Fibroblast of skin of abdomen (primary cell): ENCODE measurements at regions not wholly inside any gene's neighbourhood (a gene's known extent, or its start where the extent isn't known, plus 50 kb on each side); places are given as distances from the start of the nearest gene placed in this dataset.
"Not testable (repeated sequence)": the region's sequence is repeated elsewhere in the genome, so short reads cannot be mapped to it uniquely, and the experiment has no call there.

Experiments used
- DNase-seq: peaks from one replicate; pipeline ENCODE4 v3.0.0-alpha.2; 2013

DNA sequence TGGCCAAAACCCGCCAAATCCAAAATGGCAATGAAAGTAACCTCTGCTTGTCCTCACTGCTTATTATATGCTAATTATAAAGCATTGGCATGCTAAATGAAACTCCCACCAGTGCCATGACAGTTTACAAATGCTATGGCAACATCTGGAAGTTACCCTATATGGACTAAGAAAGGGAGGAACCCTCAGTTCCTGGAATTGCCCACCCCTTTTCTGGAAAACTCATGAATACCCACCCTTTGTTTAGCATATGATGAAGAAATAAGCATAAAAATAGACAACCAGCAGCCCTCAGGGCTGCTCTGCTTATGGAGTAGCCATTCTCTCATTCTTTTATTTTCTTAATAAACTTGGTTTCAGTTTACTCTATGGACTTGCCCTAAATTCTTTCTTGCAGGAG lies 269.8 kb downstream of the OLFM4 start:
- DNase-seq, result no peak

DNA sequence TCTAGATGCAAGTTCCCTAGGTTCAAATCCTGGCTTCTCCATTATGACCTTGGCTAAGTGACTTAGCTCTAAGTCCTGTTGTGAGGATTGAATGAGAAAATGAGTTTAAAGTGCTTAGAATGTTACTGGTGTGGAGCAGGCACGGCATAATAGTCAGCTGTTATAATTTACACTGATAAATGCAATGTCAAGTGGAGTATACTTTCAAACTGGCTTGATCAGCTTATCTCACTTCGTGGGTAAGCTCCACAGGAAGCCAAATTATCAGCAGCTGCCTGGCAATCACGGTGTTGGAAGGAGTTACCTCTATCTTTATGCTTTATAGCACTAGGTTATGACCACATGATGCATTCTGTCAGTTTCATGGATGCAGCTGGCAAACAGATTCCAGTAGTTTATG lies 272.8 kb downstream of the OLFM4 start:
- DNase-seq, result no peak

DNA sequence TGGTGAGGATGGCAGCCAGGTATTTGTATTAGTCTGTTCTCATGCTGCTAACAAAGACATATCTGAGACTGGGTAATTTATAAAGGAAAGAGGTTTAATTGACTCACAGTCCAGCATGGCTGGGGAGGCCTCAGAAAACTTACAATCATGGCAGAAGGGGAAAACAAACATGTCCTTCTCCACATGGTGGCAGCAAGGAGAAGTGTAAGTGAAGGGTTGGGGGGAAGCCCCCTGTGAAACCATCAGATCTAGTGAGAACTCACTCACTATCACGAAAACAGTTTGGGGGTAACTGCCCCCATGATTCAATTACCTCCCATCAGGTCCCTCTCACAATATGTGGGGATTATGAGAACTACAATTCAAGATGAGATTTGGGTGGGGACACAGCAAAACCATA lies 276.8 kb downstream of the OLFM4 start:
- DNase-seq, result not testable (repeated sequence)

DNA sequence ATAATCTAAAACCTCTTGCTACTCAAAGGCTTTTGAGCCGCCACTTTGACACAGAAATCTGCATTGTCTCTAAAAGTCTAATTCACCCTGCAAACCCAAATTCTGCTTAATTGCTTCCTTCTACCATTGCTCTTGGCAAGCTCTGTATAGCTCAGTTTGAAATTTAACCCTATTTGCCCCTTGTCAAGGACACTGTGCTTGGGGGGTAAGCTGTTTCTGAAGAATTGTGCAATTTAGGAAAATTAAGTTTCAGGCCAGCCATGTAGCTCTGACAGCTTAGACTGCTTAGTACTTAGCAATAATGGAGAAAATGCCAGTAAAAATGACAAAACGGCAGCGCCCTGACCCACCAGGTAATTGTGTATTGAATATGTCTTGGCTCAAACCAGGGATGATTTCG lies 282.2 kb downstream of the OLFM4 start:
- no peak for DNase-seq

DNA sequence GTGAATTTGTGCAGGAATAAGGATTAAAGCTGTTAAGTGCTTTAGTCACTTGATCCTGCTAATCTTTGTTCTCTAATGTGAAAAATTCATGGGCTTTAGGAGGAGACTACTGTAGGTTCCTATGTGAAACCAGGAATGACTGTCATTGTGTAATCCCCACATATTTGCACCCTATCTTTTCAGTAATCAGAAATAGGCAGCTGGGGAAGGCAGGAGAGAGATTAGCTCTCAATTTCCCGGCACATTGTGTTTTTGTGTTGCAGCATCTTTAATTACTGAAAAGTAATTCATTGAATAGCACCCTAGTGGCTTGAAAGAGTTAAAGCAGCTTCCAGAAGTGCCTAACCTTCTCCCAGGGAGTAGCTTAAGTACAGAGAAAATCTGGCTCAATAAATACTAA lies 282.9 kb downstream of the OLFM4 start:
- DNase-seq, result no peak

DNA sequence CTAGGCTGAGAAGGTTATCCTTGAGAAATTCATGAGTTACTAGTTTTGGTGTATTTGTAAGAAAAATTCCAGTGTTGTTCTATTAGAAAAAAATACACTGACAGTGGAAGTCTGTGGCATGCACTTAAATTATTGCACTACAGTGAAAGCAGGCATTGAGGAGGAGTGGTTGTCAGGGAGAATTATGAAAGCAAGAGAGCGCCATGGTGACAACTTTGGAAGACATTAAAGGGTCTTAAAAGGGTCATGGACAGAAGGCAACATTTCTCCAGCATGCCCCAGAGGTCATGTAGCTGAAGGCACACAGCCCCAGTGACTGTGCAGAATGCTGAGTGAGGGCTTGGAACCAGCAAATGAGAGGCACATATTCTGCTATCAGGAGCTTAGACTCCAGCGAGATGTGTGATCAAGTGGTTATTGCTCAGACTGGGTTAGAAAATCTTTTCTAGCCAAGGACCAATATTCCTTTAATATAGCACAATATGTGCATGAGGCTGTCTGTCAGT lies 292.7 kb downstream of the OLFM4 start:
- no peak for DNase-seq

DNA sequence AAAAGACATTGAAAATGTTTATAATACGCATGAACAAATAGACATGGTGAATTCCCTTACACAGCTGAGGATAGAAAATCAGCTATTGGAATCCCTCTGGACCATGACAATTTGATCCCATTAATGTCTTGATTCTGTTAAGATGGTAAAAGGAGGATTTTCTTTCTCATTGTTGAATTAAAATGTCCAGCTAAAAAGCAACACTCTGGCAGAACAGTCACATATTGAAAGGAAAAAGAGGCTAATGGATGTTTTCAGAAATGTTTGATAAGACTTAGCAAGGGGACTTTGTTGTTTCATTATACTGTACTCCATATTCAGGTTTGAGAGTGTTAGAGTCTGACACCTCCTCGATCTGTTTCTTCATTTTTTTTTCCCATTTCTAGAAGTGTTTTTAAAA lies 296.0 kb downstream of the OLFM4 start:
- no peak for DNase-seq

DNA sequence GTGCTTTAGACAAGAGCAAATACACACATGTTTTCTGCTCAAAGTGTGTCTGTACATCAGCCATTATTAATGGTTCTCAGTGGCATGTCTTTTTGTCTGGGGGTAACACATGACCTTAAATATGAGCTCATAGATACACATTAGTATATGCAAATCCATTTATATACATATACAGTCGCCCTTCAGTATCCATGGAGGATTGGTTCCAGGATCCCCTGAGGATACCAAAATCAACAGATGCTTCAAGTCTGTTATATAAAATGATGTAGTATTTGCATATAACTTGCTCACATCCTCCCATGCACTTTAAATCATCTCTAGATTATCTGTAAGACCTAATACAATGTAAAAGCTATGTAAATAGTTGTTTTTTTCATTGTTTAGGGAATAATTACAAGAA lies 298.1 kb downstream of the OLFM4 start:
- DNase-seq, result no peak

DNA sequence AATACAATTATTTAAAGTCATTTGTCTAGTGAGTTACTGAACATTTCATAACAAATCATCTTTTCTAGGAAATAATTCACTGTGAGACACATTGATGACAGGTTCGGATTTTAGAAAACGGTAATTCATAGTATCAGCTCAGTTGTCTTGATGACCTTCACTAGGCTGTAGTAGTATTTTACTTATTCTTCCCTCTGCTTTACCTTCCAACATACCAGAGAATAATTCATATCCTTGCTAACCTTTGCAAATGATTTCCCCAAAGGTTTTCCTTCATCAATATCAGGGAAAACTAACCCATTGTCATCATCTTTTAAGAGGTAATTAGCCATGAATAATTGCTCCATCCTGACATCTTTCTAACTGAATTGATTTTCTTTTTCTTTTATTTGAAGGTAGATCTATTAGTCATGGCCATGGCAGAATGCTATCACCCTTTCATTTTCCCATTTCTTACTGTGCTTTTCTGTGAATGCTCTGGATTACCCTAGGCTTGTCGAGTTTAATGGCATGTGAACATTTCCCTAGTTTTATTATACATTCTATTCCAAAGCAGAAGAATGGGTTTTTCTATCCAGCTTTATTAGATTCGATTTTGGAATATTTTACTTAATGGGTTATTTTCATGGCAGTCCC lies 299.2 kb downstream of the OLFM4 start:
- DNase-seq, result no peak

DNA sequence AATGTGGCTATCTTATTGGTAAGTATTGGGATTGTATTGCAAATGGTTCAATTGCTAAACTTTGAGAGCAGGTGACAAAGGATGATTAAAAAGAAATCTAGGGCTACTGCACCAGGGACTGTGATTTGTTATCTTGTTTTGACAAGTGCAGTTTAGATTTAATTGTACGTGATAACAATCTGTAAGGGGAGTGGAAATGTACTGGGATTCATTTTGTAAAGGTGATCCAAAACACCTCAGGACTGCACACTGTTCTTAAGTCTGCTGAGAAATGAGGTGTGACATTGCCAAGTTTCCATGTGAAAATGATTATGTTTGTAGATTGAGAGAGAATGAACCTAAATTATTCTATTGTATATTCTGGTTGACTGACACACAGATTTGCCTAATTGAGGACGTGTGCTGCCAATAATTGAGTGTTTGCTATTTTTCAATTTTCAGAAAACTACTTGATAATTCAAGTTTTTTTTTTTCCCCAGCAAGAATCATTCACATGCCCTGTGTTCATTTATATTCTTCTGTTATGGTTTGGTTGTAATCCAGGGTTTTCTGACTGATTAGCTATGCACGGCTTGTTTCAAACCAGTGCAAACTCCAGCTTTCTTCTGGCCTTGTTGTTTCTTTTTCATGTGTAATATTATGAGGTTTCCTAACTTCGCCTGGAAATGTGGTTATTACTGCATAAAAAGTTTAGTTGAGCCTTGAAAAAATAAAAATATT lies 308.0 kb downstream of the OLFM4 start:
- DNase-seq, result no peak

DNA sequence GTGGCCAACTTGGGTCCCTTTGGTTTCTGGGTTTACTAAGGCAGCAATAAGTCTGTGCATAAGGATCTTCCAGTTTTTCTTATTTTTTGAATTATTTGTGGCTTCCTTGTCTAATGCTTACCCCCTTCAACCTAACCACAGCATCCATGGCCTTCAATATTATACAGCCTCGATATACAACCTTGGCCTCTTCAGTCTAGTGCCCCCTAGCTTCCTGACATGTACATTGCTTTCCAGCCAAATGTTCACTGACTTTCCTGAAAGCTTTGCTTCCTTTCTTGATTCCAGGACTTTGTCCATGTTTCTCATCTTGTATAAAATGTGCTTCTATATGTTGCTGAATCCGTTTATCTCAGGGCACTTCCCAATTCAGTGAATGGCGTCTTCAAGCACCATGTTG lies 310.1 kb downstream of the OLFM4 start:
- no peak for DNase-seq

DNA sequence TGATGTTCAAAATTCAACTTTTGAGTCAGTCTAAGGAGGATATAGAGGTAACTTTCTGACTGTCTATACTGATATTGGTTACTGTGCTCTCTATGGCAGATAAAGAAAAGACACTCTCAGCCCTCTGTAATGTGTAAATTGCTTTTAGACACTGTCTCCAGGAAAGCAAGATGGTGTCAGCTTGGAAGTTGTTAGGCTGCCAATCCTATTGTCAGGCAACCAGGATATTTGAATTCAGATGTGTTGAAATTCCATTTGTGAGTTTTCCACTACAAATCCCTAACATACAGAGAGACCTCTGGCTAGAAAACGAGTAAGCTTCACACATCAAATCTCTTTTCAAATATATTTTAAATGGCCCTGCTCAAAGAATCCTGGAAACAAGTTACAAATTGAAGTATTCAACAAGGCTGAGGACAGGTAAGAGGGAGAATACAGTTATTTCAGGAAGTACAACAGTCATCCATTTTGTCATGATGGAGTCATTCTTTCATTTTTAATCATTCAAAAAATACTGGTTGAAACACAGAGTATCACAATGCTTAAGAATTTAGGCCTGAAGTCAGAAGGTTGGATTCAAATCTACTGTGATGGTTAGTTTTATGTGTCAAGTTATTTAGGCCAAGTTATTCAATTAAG lies 312.0 kb downstream of the OLFM4 start:
- DNase-seq, result no peak

DNA sequence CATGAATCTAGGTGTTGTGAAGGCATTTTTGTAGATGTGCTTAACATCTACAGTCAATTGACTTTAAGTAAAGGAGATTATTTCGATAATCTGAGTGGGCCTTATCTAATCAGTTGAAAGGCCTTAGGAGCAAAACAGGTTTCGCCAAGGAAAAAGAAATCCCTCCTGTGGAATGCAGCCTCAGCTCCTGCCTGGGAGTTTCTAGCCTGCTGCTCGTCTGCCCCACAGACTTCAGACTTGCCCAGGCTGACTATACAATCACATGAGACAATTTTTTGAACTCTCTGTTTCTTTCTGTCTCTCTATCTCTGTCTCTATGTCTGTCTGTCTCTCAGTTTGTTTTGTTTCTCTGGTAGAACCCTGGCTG lies 312.5 kb downstream of the OLFM4 start:
- DNase-seq, result no peak

DNA sequence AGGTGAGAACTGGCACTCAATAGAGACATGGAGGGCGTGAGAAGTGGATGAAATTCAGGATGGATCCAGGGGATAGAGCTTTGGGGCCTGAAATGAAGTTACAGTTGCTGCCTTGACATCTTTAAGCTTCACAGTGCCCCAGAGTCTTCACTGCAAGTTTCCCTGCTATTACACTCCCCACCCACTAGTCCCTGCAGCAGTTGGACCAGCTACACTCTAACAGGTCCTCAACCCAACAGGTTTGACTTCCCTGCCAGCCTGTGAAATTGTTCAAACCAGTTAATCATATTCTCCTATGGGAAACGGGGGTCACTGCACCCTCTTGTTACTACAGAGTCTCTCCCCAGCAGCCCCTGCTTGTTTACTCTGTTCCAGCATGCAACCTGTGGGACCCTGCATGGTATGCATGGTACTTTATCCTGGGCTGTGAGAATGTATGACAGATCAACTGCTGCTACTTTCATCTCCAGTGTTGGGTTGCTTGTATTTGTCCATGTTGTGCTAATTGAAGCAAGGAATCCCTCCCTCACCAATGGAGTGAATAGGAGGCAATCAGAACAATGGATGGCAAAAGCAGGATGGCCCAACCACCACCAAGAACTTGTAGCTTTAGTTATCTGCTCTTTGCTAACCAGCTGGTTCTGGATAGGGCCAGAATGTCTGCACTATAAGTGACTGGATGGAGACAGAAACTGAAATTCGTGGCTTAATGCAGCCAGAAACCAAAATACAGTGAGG lies 314.2 kb downstream of the OLFM4 start:
- DNase-seq, result no peak

DNA sequence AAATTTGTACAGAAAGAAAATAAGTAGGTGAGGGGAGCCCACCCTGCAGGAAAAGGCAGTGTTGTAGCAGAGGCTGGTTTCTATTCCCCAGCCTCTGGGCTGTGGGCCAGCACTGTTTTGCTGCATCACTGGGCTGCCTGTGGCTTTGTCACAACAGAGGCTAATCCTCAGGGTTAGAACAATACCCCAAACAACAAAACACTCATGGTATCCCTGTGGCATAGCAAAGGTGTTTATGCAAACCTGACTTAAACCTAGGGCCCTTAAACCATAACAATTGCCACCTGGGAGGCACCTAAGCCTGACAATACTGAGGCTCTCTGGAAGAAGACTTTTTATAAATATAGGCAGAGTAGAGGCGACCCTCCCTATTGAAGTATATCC lies 314.7 kb downstream of the OLFM4 start:
- DNase-seq, result no peak

DNA sequence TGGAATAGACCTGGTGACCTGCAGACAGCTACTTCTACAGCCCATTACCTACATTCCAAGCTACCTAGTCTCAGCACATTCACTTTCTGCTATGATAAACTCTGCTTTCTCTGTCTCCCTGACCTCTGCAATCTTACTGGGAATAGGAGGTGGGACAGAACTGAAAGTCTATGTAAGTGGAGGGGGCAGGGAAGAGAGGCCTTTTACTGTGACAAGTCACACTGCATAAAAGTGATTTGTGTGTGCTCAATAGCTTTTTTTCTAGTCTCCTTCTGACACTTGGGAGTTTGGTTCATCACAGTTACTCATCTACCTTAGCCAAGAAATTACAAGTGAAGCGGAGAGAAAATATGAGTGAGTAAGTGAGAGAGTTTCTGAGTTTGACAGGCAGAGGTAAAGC lies 322.4 kb downstream of the OLFM4 start:
- DNase-seq, result no peak

DNA sequence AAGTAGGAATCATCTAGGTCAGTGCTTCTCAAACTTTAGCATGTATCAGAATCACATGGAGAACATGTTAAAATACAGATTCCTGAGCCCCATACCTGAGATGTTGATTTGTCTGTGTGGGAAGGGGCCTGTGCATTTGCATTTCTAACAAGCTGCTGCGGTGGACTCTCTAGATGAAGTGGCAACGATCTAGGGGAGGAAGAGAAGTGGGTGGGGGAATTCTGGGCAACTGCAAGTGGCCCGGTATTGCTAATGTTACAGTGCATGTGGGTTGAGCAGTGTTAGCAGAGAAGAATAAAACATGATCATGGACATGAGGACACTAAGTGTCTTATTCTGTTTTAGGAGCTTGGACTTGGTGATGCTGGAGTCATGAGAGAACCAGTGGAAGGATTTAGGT lies 329.0 kb downstream of the OLFM4 start:
- no peak for DNase-seq

DNA sequence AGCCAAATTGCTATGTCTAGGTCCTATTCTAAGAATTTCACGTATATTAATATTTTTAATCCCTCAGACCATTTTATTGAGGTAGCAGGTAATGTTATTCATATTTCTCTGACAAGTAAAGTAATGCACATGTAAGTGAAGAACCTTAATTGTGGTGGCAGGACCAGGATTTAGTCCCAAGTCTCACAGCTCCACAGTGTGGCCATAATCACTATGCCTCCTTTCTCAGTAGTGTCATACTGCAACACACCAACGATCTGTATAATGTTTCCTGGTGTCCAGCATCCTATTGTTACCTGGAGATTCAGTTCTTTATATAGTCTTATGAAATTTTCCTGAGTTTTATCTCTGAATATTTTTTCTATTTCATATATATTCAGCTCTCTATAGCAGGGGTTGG lies 340.3 kb downstream of the OLFM4 start:
- DNase-seq, result no peak

DNA sequence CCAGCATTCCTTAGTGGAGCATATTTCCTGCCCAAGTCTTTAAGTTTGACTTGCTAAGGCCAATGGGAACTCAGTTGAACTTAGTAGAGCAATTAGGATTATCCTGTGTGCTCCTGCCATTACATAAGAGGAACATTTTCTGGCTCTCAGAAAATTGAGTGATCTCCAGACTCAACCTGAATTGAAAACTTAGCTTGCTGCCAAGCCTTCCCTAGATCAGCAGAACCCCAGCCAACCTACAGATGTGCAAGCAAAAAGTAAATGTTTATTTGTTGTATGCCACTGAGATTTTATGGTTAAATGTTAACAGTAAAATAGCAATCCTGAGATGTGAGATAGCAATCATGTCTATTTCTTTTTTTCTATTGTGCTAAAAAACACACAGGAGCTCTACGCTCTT lies 350.9 kb downstream of the OLFM4 start:
- no peak for DNase-seq

DNA sequence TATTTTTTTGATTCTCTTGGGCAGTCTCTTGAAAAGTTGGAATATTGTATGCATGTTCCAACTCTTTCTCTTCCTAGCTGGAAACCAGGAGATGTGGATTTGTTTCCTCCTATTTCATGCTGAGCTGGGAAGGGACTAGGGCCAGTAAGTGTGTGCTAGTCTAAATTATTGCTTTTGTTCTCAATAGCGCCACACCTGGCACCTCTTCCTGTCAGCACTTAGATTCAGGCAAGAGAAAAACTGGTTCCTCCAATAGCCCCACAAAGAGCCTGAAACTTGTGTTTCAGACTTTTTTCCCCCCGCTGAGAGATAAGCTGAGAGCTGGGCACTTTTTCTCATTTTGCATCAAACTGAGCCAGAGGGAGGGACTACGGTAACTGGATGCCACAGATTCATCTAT lies 353.4 kb downstream of the OLFM4 start:
- DNase-seq, result no peak

DNA sequence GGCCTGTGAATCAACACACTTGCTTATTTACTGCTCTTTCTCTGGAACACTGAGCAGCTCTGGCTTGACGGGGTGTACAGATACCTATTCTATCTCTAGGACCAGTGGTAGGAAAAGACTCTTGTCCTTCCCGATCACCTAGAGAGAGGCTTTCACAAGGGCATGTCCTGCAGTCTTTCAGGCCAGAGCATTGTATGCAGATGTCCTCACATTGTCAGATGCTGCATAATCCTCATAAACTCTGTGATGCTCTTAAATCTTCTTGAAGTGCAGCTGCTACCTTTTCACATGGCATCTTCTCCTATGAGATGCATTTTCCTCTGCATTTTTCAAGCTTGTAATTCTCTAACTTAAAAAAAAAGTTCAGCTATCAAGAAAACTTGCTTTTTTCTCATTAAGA lies 369.4 kb downstream of the OLFM4 start:
- no peak for DNase-seq

DNA sequence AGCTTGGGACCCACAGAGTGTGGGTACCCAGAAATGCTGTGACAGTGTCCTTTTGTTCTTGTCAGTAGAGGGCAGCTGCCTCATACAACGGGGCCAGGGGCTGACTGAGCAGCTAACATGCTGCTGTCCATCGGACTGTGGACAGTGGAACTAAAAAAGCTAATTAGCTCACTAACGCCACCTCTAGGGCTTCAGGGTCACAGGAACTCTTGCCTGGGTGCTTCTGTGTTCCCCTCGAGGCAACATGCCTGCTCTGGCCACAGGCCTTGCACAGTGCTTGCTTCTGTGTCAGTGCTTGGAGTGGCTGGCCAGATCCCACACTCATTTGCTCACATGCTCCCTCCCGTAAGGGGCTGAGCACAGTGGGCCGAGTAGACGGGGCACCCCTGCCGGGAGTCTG lies 377.0 kb downstream of the OLFM4 start:
- DNase-seq, result no peak

DNA sequence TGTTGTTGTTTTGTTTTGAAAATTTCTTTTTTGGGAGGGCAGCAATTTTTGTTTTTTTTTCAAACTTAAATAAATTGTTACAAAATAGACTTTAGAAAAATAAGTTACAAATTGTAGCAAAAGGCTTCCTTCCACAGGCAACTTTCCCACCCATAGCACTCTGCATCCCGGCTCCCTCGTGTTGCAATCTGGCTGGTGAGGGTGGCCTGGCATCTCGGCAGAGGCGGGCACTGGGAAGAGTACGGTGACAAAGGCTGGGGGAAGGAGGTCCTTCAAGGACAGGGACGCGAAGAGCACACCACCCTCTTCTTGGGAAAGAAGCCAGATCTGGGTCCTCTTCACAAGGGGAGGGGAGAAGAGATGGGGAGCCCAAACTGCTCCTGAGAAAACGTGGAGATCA lies 379.7 kb downstream of the OLFM4 start:
- DNase-seq, result no peak
